K562 (cell line): ENCODE measurements at regions not wholly inside any gene's neighbourhood (a gene's known extent, or its start where the extent isn't known, plus 50 kb on each side); places are given as distances from the start of the nearest gene placed in this dataset.

Experiments used
- ATAC-seq: fragments of 200-7000 bp; cut with Tn5 transposase; 3 replicates; pipeline ENCODE4 v1.9.1; 2020; ENCODE audit warnings: moderate library complexity
- BruUV-seq: library from RNA; stranded (reverse); fragments of 400-500 nt; replicated peaks from 2 replicates; lab custom pipeline; 2021; lab: Mats Ljungman, UMichigan
- CTCF ChIA-PET: fragments of 300-600 bp; formaldehyde crosslinking; extraction: SDS; loops from one replicate; lab custom pipeline; 2021; ENCODE audit warnings: low intra/inter-chr PET ratio; lab: Yijun Ruan, JAX
- POLR2A ChIA-PET: fragments of 300-600, 350-650 bp; sonication (Branson Sonifier 250); formaldehyde crosslinking; extraction: SDS; loops from one replicate; lab custom pipeline; 2021; ENCODE audit warnings: antibody characterized with exemption, inconsistent platforms; lab: Yijun Ruan, JAX
- DNase-seq, 4 experiments: peaks; one replicate each; pipeline versions ENCODE4 v3.0.0 to v3.0.0-alpha.2; 2011 to 2018; ENCODE audit warnings: low spot score in 3 of 4, mixed read lengths in 3 of 4; ENCODE audit errors: extremely low read depth in 1 of 4
- FAIRE-seq: peaks from 2 replicates; lab custom pipeline; 2011; peaks lifted over from hg19 to GRCh38; lab: Jason Lieb, UNC
- H2AFZ ChIP-seq: 2 replicates; pipeline ENCODE4 v1.6.0; 2011; ENCODE audit warnings: low read depth, low read length, control low read depth, inconsistent platforms
- H3K27ac ChIP-seq: fragments of 200-600 bp; 3 replicates; pipeline ENCODE4 v1.8.0; 2011; ENCODE audit warnings: low read depth, mild to moderate bottlenecking, control low read depth, inconsistent platforms, low read length, moderate library complexity, mixed read lengths; ENCODE audit errors: extremely low read depth
- H3K27me3 ChIP-seq, 2 experiments: fragments of 300-600 bp in 1 of 2; 2 replicates in 1 of 2; 3 replicates in 1 of 2; pipeline versions ENCODE4 v1.6.0 to v1.8.0; 2011; ENCODE audit warnings: inconsistent platforms in 2 of 2, low read length in 2 of 2, mild to moderate bottlenecking in 1 of 2, mixed read lengths in 1 of 2, moderate library complexity in 1 of 2; ENCODE audit not compliant: control insufficient read depth in 2 of 2, insufficient read depth in 2 of 2
- H3K36me3 ChIP-seq: fragments of 300-600 bp; 3 replicates; pipeline ENCODE4 v1.8.0; 2011; ENCODE audit warnings: mild to moderate bottlenecking, low read length, inconsistent platforms; ENCODE audit not compliant: control insufficient read depth, insufficient read depth
- H3K4me1 ChIP-seq, 2 experiments: fragments of 200-600 bp in 1 of 2; replicated peaks in 1 of 2; 2 replicates in 1 of 2; 3 replicates in 1 of 2; pipeline versions ENCODE4 v1.5.1 to v1.8.0; 2011; ENCODE audit warnings: inconsistent platforms in 2 of 2, low read length in 2 of 2, mild to moderate bottlenecking in 1 of 2, mixed read lengths in 1 of 2, moderate library complexity in 1 of 2; ENCODE audit not compliant: control insufficient read depth in 2 of 2, insufficient read depth in 2 of 2
- H3K4me2 ChIP-seq: 2 replicates; pipeline ENCODE4 v1.6.1; 2011; ENCODE audit warnings: low read length, control low read depth, inconsistent platforms, mixed read lengths; ENCODE audit not compliant: insufficient read depth
- H3K4me3 ChIP-seq: fragments of 200-600 bp; sonication (generic), shearing (Covaris generic); 2 replicates; pipeline ENCODE4 v1.5.1; 2016; ENCODE audit warnings: control low read depth, inconsistent platforms
- H3K79me2 ChIP-seq: fragments of 200-600 bp; 3 replicates; pipeline ENCODE4 v1.8.0; 2011; ENCODE audit warnings: low read length, inconsistent platforms; ENCODE audit not compliant: control insufficient read depth, insufficient read depth
- H3K9ac ChIP-seq, 2 experiments: 2 replicates each; pipeline versions ENCODE4 v1.6.0 to v1.6.1; 2011; ENCODE audit warnings: low read depth in 2 of 2, low read length in 2 of 2, control low read depth in 1 of 2, inconsistent platforms in 1 of 2, mild to moderate bottlenecking in 1 of 2, mixed read lengths in 1 of 2; ENCODE audit not compliant: insufficient read depth in 1 of 2
- H3K9me1 ChIP-seq: one replicate; pipeline ENCODE4 v1.6.0; 2011; ENCODE audit warnings: inconsistent platforms, mild to moderate bottlenecking, low read length, moderate library complexity; ENCODE audit not compliant: control insufficient read depth, insufficient read depth
- H3K9me3 ChIP-seq: replicated peaks from 2 replicates; pipeline ENCODE4 v1.5.1; 2011; ENCODE audit warnings: low read depth, low read length, inconsistent platforms; ENCODE audit not compliant: control insufficient read depth, insufficient read depth
- H4K20me1 ChIP-seq: replicated peaks from 2 replicates; pipeline ENCODE4 v1.6.1; 2011; ENCODE audit warnings: low read length, inconsistent platforms, mixed read lengths; ENCODE audit not compliant: control insufficient read depth, insufficient read depth
- CBFA2T2 ChIP-seq: fragments of 450-650 bp; conservative IDR thresholded peaks from 2 replicates; pipeline ENCODE4 v1.6.1; 2017; ENCODE audit warnings: mild to moderate bottlenecking
- CREB1 ChIP-seq, 2 experiments: sonication (generic) in 1 of 2; formaldehyde crosslinking in 1 of 2; IDR thresholded peaks; 2 replicates each; pipeline versions ENCODE4 v1.6.1 to v1.8.0; 2012 to 2022; ENCODE audit warnings: inconsistent platforms in 1 of 2, mild to moderate bottlenecking in 1 of 2, missing genetic modification reagents in 1 of 2, moderate library complexity in 1 of 2
- KDM5B ChIP-seq: fragments of 200-600 bp; sonication (generic); IDR thresholded peaks from 2 replicates; pipeline ENCODE4 v1.6.1; 2012; ENCODE audit warnings: low read depth, mild to moderate bottlenecking, moderate library complexity, low read length, control low read depth, inconsistent platforms; ENCODE audit not compliant: insufficient replicate concordance
- PCBP1 ChIP-seq: fragments of 200-400 bp; formaldehyde crosslinking; IDR thresholded peaks from 2 replicates; pipeline ENCODE4 v1.6.1; 2018; ENCODE audit warnings: mild to moderate bottlenecking, low read depth, low read length; ENCODE audit not compliant: poor library complexity, severe bottlenecking
- PYGO2 ChIP-seq: fragments of 450-650 bp; IDR thresholded peaks from 2 replicates; pipeline ENCODE4 v1.6.1; 2016; ENCODE audit warnings: mild to moderate bottlenecking, missing genetic modification characterization, moderate library complexity, missing compliant biosample characterization
- SNIP1 ChIP-seq: fragments of 450-650 bp; IDR thresholded peaks from 2 replicates; pipeline ENCODE4 v1.7.1; 2017; ENCODE audit warnings: low read depth, mild to moderate bottlenecking
- WGBS: fragments of 100-300 bp; shearing (Covaris generic); methylation state at CpG from one replicate; pipeline ENCODE4 v1.1.6; 2016; ENCODE audit warnings: low coverage, mixed read lengths; ENCODE audit not compliant: insufficient coverage; ENCODE audit errors: missing lambda C conversion rate; 5-methylcytosine and 5-hydroxymethylcytosine counted together
- in situ Hi-C: fragments of 300-500 bp; cut with MboI; formaldehyde crosslinking; loops from 4 replicates; pipeline ENCODE4 v1.15.0; 2018; ENCODE audit warnings: inconsistent platforms, mixed read lengths
- intact Hi-C: fragments of 100-400 bp; cut with micrococcal nuclease; formaldehyde crosslinking; loops from 2 replicates; pipeline ENCODE4 v1.14.2; 2022
- TF ChIP-seq, protein P1 (sequence below): fragments of 450-650 bp; IDR thresholded peaks from one replicate; pipeline ENCODE4 v1.6.1; 2018; ENCODE audit warnings: mild to moderate bottlenecking, moderate library complexity; ENCODE audit not compliant: partially characterized antibody

DNA sequence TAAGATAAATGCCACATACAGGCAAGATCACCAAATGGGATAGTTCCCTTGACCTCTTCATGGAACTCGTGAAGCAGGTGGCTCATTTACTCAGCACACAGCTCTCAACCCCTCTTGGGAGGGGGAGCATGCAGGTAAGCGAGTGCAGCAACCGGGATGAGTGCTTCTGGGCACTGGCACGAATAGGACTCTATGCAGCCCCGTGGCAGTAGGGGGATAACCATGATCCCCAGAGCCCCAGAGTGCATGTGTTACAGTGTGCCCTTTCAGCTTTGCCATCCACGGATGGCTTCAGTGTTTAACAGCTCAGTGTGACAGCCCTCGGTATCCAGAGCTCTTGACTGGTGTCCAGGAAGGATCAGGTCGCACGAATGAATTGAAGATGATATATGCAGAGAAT, 1187.1 kb downstream of the CDH9 start:
- DNase-seq, result no peak
- H2AFZ ChIP-seq, result no peak overlapping the region
- no peak overlapping the region for H3K9ac ChIP-seq
- WGBS, result 4% methylated on average over 9 of the region's 9 CpGs
- BruUV-seq, result no TSS peak
- no peak for ATAC-seq
- intact Hi-C loops, result no loop called here
- POLR2A ChIA-PET, result no interaction called here
- H3K79me2 ChIP-seq, result no peaks in the 10 kb centered on the region
- H3K27me3 ChIP-seq, result no peaks in the 10 kb centered on the region
- TF ChIP-seq, protein P1, sequence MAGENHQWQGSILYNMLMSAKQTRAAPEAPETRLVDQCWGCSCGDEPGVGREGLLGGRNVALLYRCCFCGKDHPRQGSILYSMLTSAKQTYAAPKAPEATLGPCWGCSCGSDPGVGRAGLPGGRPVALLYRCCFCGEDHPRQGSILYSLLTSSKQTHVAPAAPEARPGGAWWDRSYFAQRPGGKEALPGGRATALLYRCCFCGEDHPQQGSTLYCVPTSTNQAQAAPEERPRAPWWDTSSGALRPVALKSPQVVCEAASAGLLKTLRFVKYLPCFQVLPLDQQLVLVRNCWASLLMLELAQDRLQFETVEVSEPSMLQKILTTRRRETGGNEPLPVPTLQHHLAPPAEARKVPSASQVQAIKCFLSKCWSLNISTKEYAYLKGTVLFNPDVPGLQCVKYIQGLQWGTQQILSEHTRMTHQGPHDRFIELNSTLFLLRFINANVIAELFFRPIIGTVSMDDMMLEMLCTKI, result no peak
- TF ChIP-seq PCBP1 (no peak), CBFA2T2 (no peak), KDM5B (no peak), PYGO2 (no peak), CREB1 (IDR thresholded peaks at IDR 0.05) (no peak), CREB1 (CRISPR knock-in tag; IDR thresholded peaks at IDR 0.05) (no peak), SNIP1 (no peak)
- H3K4me1 ChIP-seq, result no peaks in the 10 kb centered on the region
- H3K4me3 ChIP-seq, result no peak overlapping the region
- H3K9me1 ChIP-seq, result no peaks in the 10 kb centered on the region
- in situ Hi-C loops, result no loop called here
- no peaks in the 10 kb centered on the region for H3K36me3 ChIP-seq
- CTCF ChIA-PET, result no interaction called here
- H3K27ac ChIP-seq, result no peak overlapping the region
- FAIRE-seq, result no peak
- no peak overlapping the region for H3K4me2 ChIP-seq
- no peaks in the 10 kb centered on the region for H4K20me1 ChIP-seq
- H3K9me3 ChIP-seq, result no peaks in the 10 kb centered on the region; the same call in 1 of the 2 replicates
